HG03520 (cell line): ENCODE measurements at regions not wholly inside any gene's neighbourhood (a gene's known extent, or its start where the extent isn't known, plus 50 kb on each side); places are given as distances from the start of the nearest gene placed in this dataset.

Experiments used
- ATAC-seq: cut with Tn5 transposase; IDR thresholded peaks from one replicate; pipeline ENCODE4 v1.9.1; 2021; ENCODE audit warnings: mild to moderate bottlenecking, moderate library complexity; ENCODE audit not compliant: unreplicated experiment

DNA sequence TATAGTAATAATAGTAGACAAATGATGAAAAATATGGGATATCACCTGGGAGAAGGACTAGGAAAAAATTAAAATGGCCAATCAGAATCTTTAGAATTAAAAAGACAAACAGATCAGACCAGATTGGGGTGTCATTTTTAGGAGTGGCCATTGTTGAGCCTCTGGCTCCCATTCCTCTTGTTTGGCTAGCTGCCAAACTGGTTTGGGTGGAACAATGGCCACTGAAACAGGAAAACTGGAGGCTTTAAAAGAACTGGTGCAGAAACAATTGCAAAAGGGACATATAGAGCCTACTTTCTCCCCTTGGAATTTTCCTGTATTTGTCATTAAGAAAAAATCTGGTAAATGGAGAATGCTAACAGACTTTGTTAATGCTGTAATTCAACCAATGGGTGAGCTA is 294.8 kb upstream of the DKK2 start:
- ATAC-seq = no peak

DNA sequence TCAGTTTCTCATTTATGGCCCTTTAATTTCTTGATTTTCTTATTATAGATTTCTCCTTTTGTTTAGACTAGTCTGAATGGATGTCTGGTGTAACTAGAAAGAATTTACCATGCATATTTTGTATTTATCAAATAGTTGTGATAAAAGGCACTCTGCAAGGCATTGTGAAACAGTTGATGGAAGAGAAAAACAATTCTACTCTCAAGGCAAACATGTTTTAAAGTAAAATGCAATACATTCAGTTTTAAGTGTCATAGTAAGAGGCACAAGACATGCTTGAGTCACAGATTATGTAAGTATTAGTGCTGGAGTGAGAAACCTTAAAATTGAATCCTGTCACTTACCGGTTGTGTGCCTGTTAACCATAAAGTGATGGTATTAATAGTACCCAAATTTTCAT is 283.3 kb upstream of the DKK2 start:
- no peak for ATAC-seq

DNA sequence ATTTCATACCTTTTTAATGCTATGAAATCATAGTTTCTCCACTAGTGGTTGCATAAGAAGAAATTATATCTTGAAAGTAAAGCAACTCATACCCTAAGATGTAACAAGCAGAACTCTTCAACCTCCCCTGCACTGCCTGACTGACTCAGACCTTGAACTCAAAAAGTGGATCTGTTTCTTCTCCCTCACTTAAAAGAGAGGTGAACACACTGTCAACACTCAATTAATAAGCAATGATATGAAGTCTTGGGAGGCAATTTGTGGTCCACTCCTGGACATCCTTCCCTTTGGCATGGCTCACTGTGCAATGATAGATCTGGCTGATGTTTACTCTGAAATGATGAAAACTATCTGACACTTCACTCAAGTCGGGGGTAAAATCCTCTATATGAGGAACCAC is 282.0 kb upstream of the DKK2 start:
- no peak for ATAC-seq

DNA sequence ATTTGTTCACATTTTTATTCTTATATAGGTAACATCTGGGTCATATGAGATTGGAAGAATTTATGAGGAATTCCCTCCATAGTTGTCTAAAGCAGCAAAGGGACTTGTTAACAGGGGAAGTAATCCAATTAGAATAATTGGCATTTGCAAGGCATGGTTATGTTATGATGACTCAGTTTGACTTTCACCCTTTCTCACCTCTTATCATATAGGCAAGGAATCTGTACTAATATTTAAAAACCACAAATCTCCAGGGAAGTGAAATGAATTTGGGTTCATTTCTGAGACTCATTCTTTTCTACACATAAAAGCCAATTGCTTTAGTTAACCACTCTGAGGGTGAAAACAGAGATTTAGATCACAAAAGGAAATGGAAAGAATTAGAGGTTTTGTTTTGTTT is 281.5 kb upstream of the DKK2 start:
- no peak for ATAC-seq

DNA sequence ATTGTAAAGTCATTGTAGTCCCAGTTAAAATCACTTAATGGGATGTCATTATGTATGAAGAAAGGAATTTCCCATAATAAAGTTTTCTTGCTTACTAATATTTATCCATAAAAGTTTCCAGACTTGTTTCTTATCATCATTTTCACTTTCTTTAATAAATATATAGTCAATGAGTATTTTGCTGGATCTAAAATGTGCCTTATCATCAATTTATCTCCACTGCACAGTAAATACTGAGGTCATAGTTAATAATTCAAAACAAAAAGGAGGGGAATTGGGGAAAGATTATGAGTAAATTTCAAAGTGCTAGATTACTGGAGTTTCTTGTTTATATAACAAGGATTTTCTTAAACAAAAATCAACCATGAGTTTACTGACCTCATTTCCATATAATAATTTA is 279.5 kb upstream of the DKK2 start:
- ATAC-seq = no peak

DNA sequence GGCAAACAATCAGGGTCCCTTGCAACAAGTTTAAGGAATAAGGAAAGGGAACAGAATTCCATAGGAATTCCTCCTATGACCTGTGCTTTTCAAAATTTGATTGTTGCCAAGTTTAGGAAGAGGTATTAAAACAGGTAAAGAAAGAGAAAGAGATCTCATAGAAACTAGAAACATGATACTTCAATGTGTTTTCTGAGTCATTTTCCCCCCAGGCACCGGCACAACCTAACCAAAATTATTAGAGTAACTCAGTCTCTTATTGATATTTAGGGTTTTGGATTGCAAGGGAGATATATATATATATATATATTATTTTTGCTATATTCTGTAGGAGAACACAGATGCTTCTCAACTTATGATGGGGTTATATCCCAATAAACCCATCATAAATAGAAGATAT is 278.0 kb upstream of the DKK2 start:
- ATAC-seq = no peak

DNA sequence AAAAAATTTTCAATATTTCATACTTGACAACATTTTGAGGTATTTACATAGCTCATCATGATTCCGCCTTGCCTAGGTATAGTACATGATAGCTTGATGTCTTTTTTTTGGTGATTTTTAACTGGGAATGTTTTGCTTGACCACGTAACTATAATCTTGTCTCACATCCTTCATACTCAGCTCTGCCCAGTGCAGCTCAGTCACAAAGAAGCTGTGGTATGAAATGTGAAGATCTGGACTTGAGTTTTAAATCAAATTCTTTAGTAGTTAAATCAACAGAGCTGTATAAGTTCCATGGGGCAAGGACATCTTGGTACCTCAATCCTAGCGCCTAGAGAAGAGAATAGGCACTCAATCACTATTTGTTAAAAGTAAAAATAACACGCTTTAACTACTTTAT is 276.3 kb upstream of the DKK2 start:
- no peak for ATAC-seq

DNA sequence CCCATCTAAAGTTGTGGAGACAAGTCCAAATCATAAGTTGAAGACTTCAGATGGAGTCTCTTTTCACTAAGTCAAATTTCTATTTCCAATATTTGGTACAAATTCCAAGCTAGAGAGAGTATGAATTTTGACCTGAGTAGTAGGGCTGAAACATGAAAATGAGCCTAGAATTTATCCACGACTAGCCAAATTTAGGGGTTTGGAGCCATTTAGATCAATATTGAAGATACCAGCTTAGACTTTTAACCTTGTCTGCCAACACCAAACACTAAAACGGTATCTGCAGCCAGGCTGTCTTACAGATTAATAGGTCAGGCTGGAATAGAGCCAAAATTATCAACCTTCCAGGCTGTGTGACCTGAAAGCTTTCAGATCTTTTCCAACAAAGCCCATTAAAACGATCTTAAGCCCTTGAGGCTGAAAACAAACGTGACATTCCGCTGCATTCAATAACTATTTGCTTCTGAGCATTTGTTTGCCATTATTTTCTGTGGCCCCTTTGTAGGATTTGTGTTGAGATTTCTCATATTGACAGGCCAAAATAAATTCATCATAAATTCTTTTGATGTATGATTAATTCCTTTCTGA is 268.7 kb upstream of the DKK2 start:
- ATAC-seq = no peak

DNA sequence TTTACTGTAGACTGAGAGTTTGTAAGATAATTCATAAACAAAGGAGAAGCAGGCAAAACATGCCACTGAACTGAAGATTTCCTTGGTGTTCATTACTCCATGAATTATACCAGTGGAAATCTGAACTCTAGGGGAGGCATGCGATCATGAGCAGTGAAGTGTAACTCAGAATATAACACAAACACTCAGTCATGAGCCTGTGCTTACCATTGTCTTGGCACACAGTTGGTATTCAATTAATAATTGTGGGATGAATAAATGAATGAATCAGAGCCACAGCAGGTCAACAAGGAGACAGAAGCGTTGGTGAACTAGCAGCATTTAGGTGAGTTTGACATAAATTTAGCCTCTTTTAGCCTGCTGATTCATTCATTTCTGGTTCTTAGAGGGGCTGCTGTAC is 263.5 kb upstream of the DKK2 start:
- no peak for ATAC-seq

DNA sequence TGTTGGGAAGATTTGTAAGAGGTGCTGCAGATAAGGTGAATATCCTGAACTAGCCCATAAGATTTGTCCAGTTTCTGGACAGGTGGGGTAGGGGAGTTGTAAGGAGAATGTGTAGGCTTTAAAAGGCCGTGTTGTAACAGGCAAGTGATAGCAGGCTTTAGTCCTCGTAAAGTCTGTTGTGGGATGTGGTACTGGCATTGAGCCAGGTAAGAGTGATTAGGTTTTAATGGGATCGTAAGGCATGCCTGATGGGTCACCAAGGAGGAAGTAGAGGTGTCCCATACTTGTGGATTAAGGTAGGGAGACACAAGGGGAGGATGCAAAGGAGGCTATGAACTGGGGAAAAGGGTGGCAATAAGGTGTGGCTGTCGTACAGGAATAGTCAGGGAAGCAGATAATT is 256.9 kb upstream of the DKK2 start:
- ATAC-seq = no peak

DNA sequence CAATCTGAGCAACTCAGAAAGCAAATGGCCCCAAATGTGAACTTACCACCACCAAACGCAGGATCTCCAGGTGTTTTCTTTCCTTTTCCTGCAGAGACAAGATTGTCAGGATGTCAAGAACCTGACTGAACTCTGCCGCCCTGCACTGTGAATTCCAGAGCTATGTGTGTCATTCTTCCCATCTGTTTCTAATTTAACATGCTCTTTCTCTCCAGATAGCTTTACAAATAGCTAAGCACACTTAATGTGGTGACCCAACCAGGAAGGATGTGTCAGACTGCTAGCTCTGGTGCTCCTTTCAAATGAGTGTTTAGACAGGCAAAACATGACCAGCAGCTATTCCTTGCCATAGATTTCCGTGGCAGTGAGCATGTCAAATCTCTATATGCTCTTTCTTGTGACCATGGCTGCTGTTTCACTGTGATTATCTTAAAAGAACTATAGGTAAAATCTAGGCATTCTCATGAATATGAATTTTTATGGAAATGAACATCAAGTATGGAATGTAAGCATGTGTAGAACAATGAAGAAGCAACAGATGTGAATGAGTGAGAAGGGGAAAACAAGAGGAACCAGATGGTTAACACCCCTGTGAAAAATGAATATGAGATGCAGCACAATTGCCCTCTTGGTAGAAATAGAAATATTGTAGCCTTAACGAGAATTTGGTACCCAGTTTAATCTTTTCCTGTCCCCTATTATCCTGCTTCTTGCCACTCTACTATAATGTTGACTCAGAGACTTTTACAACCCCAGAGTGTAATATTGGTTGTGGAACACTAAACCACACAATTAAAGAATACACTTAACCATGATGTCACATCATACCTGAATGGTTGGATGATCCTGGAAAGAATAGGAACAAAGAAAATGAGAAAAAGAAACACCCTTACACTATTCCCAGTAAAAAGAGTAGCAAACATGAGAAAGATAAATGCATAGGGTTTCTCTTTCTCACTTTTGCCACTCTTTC is 247.8 kb upstream of the DKK2 start:
- ATAC-seq = no peak

DNA sequence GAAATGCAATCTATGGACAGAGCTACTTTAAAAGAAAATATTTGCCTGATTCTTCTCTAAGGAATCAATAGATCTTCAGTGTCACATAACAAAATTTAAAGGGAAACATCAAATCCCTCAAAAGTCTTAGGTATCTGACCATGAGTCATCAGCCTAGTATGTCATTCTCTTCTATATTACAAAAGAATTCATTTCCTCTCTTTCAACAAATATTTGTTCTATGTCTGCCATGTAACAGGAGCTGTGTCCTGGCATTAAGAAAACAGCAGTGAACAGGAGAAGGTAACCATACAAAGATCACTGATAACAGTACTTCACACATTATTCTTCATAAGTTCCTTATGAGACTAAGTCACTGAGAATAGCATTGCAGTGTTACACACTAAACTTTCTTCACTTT is 243.6 kb upstream of the DKK2 start:
- ATAC-seq = no peak

DNA sequence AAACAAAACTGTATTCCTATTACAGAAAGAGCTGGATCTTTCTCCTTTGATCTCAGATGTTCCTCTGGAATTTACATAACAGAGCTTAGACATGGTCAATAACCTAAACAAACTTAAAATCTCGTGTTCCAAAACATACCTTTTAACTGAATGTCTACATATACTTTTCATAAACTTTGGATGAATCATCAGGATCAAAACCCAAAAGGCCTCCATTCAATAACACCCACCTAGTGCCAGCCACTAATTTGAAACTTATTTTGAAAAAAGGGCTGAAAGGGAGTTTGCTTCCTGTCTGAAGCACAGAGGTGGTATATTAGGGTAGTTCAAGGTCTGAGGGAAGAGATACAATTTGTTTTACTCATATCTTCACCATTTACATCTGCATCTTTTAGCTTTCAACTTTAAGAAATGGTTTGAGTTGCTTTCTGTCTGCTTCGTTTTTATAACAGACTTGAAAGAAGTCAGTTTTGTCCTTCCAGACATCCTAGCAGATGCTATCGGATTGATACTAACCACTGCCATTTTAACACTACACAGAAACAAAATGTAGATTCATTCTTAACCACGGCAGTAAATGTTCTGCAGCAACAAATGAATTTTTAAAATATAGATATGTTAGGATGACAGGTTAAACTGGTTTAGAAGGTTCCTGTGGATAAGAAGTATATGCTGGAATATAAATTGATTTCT is 242.8 kb upstream of the DKK2 start:
- no peak for ATAC-seq

DNA sequence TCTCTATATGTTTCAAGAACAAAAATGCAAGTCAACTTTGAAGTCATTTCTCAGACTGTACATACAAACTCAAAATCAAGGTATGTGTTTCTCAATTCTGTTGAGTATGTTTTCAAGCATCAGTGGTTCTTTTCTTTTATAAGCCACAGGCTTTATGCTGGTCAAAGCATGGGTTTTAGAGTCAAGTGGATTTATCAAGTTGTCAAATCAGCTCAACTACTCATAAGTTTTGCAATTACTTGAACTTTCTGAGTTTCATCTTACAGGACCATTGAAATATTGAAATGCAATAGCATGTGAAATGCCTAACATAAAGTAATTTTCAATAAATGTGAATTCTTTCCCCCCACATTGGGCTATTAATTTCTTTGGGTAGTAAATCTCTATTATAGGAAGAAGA is 239.9 kb upstream of the DKK2 start:
- ATAC-seq = no peak

DNA sequence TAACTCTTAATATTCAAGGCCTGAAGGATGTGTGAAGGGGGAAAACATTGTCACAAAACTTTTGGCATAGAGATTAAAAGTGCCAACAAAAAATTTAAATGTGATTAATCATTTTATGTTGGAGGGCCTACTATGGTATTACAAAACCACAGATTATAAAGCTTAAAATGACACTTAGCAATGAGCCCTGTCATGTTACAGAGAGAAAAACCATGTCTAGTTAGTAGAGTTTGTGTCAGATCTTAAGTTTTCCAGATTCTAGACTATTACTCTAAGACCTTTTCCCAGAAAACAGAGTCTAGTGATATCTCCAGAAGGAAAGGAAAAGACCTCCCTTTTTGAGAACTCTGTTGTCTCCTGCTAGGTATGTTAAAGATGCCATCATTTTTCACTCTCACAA is 239.1 kb upstream of the DKK2 start:
- no peak for ATAC-seq

DNA sequence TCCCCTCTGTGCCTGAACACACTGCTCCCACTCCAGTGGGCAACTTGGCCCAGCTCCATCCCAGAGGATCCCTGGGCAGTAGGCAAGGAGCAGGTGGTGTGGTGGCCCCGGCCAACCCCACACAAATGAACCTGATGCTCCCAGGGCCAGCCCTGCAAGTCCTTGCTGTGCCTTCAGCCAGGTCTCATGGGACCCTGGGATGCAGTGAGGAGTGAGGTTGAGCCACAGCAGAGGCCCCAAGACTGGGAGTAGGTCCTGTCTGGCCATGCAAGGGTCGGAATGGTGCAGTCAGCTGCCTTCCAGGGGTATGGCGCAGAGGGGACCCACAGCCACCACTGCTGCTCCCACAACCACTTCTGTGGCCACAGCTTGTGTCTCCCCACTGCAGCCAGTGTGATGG is 234.5 kb upstream of the DKK2 start:
- no peak for ATAC-seq

DNA sequence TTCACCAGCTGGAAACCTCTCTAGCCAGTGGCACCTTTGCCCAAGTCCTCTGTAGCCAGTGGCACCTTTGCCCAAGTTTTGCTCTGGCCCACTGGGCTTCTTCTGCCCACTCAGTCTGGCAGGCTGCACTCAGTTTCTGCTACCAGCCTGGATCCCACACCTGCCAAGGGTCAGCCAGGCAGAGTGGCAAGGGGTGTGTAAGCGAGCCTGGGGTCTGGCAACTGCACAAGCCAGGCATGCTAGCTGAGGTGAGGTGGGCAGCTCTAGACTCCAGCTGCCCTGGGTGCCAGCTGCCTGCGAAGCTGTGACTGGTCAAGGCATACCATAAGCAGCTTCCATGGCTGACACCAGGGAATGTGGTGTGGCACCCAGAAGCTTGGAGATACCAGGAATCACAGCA is 233.1 kb upstream of the DKK2 start:
- ATAC-seq = no peak

DNA sequence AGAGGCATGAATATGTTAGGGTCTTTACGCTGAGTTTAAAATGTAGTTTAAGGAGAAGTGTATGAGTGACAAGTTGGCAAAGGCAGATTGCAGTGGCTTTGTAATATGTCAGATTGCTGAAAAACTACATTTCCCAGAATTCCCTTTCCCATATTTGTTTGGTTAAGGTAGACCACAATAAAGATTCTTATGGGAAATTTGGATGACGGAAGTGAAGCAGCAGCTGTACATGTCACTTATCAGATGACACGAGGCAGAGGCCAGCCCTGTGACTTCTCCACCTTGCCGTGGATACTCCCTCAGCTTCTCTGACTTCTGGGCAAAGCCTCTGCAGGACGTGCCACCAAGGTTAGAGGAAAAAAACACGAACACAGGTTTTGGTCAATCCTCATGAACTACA is 229.7 kb upstream of the DKK2 start:
- ATAC-seq = no peak

DNA sequence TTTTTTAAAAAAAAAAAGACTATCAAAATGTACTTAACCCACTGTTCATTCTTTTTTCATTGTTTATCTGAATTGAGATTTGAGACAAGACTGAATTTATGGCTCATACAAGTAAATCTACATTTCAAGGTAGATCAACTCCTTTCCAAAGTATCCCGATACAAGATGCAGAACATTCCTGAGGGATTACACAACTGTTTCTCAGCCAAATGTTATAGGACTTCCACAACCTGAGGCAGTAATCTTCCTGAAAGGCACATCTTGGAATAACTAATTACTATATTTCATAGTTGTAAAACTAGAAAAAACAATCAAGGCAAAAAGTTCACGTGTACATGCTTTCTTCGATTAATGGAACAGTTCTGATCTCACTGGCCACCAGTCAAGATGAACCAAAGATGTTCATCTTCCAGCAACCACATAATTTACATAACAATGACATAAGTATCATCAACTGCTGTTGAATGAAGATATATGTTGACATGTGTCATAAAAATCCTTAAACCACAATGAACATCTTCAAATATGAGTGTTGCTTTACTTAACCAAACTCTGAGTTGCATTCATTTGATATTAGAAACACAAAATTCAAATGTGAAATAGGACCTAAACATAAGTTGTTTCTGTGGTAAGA is 225.2 kb upstream of the DKK2 start:
- ATAC-seq = no peak

DNA sequence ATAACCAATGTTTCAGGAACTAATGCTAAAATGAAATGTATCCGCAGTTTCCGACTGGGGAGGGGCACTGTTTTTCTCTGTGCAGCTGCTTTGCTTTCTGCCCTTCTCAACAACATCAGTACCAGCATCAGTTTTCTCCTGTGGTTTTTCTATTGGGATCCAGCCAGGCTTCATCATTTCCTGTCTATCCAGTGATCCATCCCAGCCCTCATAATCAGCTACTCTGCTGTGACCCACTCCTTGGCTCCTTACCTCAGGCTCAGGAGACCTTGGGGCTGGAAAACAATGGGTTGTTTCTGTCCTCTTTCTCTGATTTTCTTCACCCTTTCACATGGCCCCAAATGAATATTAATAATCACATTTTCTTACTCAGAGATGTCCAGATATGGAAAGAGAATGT is 222.2 kb upstream of the DKK2 start:
- no peak for ATAC-seq

DNA sequence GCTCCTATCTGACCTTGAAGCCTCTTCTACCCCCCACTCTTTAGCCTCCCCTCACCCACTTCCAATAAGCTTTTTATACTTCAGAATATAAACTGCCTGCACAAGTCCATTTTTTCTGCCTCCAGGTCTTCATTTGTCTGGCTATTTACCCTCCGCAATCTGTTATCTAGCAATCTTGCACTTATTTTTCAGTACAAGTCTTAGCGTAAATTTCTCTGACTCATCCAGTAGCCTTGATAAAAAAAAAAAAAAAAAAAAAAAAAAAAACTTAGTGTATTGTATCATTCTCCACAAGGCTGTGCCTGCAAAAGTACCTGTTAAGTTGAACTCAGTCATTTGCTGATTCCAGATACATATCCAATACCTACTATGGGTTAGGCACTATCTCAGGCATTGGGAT is 219.5 kb upstream of the DKK2 start:
- ATAC-seq = no peak

DNA sequence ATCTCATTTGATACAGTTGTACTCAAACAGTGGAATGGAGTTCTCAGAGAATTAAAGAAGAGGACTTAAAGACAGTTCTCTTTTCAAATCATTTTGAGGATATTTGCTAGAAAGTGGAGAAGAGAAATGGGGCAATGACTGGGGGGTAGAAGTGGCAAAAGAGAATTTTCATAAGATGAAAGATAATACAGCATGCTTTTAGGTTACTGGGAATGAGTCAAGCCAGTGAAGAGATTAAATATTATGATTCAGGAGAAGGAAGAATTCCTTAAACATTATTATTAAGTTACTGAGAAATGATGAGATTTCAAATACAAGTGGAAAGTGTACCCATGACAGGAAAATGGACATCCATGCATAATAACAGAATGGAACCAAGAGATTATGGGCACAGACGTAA is 219.0 kb upstream of the DKK2 start:
- ATAC-seq = no peak
